ENCODE measurements at regions not wholly inside any gene's neighbourhood (a gene's known extent, or its start where the extent isn't known, plus 50 kb on each side); places are given as distances from the start of the nearest gene placed in this dataset.

- no peak for DNase-seq
These were observed 149.5 kb downstream of the BMP4 start for GRCh38 chr14:53807108-53807507.

- no peak for DNase-seq
These were observed 159.9 kb downstream of the BMP4 start for GRCh38 chr14:53796734-53797133.

- DNase-seq = no peak
These were observed 162.7 kb downstream of the BMP4 start for GRCh38 chr14:53793790-53794505.

GRCh38 chr14:53792909-53793308 is 163.7 kb downstream of the BMP4 start:
- no peak for DNase-seq

- DNase-seq = no peak
These were observed 165.7 kb downstream of the BMP4 start for GRCh38 chr14:53790731-53791500.

- DNase-seq = no peak
These were observed 168.1 kb downstream of the BMP4 start for GRCh38 chr14:53788566-53788965.

- DNase-seq = no peak
These were observed 170.6 kb downstream of the BMP4 start for GRCh38 chr14:53786045-53786444.

- DNase-seq = no peak
These were observed 171.9 kb downstream of the BMP4 start for GRCh38 chr14:53784688-53785087.

- DNase-seq = no peak
These were observed 173.4 kb downstream of the BMP4 start for GRCh38 chr14:53783256-53783655.

- DNase-seq = no peak
These were observed 176.5 kb downstream of the BMP4 start for GRCh38 chr14:53780051-53780555.

GRCh38 chr14:53779301-53779700 is 177.3 kb downstream of the BMP4 start:
- no peak for DNase-seq

- DNase-seq = no peak
These were observed 178.4 kb downstream of the BMP4 start for GRCh38 chr14:53778263-53778662.

GRCh38 chr14:53772936-53773335 is 183.7 kb downstream of the BMP4 start:
- DNase-seq = no peak

GRCh38 chr14:53767566-53767965 is 189.1 kb downstream of the BMP4 start:
- DNase-seq = no peak

GRCh38 chr14:53766601-53767000 is 190.0 kb downstream of the BMP4 start:
- DNase-seq = no peak

GRCh38 chr14:53766106-53766505 is 190.5 kb downstream of the BMP4 start:
- DNase-seq = no peak

- DNase-seq = no peak
These were observed 191.8 kb downstream of the BMP4 start for GRCh38 chr14:53764846-53765245.

- no peak for DNase-seq
These were observed 198.5 kb downstream of the BMP4 start for GRCh38 chr14:53758141-53758540.

GRCh38 chr14:53757732-53758131 is 198.9 kb downstream of the BMP4 start:
- DNase-seq = no peak

GRCh38 chr14:53751650-53752049 is 205.0 kb downstream of the BMP4 start:
- no peak for DNase-seq

- DNase-seq = no peak
These were observed 207.9 kb downstream of the BMP4 start for GRCh38 chr14:53748691-53749090.

- DNase-seq = no peak
These were observed 211.8 kb downstream of the BMP4 start for GRCh38 chr14:53744857-53745256.

- no peak for DNase-seq
These were observed 213.3 kb downstream of the BMP4 start for GRCh38 chr14:53743371-53743770.

- no peak for DNase-seq
These were observed 214.4 kb downstream of the BMP4 start for GRCh38 chr14:53742233-53742620.
